HuH-7.5 (cell line): ENCODE measurements at regions not wholly inside any gene's neighbourhood (a gene's known extent, or its start where the extent isn't known, plus 50 kb on each side); places are given as distances from the start of the nearest gene placed in this dataset.
"Not testable (repeated sequence)": the region's sequence is repeated elsewhere in the genome, so short reads cannot be mapped to it uniquely, and the experiment has no call there.

Source experiments
- DNase-seq: peaks from one replicate; pipeline ENCODE4 v3.0.0; 2011; ENCODE audit warnings: low spot score

- no peak for DNase-seq
Measured at GRCh38 chr6:13874191-13874549, 50.6 kb upstream of the RNF182 start.

- DNase-seq = peak; percentile 58
Measured at GRCh38 chr6:13873288-13874190, 51.2 kb upstream of the RNF182 start.

DNA sequence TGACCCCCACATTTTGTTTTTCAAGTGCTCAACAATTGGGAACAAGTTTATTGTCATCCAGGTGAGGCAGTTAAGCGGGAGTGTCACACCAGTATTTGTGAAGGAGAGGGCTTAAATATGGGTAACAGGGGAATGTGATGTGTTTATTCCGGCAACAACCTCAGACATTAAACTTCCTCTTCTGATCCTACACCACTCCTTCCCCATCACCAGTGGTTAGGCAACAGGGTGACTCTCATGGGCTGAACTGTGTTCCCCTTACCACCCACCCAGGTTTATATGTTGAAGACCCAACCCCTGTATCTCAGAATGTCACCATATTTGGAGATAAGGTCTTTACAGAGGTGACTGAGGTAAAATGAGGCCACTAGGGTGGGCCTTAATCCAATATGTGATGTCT lies 52.1 kb upstream of the RNF182 start:
- no peak for DNase-seq

DNA sequence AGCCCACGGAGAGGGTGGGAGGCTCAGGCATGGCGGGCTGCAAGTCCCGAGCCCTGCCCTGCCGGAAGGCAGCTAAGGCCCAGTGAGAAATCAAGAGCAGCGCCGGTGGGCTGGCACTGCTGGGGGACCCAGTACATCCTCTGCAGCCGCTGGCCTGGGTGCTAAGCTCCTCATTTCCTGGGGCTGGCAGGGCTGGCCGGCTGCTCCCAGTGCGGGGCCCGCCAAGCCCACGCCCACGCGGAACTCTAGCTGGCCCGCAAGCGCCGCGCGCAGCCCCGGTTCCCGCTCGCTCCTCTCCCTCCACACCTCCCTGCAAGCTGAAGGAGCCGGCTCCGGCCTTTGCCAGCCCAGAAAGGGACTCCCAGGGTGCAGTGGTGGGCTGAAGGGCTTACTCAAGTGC lies 52.7 kb upstream of the RNF182 start:
- not testable (repeated sequence) for DNase-seq

GRCh38 chr6:13870214-13870830 lies 54.4 kb upstream of the RNF182 start:
- DNase-seq = no peak

DNA sequence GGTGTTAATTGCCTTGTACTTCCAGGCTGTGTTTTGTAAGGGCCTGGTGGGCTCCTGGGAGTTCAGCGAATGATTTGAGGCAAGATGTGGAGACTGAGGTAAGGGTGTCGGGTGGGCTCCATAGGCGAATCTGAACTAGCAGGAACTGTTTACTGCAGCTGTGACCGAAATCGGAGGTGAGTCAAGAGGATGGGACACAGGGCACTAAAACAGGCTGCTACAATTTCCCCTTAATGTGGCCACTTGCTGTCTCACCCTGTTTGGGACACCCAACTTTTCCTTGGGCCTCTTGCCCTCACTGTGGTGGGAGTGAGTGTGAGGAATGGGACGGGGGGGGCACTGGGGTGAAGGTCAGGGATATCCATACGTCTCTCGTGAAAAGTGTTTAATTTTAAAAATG lies 53.9 kb upstream of the MCUR1 start:
- no peak for DNase-seq

DNA sequence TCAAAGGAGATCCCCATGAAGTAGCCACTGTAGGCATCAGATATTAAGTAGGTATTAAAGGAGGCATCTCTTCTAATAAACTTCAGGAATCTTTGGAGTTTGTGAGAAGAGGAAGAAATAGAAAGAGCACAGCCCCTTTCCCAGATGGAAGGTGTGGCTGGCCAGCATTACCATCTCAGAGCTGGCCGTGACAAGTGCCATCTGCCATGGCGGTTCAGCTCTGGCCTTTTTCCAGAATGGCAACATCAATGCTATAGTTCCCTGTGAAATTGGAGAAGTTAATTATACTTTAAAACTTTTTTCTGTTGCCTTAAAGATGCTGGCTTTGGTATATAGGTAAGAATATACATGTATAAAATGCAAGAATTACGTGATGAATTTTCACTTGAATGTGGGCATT lies 51.9 kb upstream of the MCUR1 start:
- no peak for DNase-seq

DNA sequence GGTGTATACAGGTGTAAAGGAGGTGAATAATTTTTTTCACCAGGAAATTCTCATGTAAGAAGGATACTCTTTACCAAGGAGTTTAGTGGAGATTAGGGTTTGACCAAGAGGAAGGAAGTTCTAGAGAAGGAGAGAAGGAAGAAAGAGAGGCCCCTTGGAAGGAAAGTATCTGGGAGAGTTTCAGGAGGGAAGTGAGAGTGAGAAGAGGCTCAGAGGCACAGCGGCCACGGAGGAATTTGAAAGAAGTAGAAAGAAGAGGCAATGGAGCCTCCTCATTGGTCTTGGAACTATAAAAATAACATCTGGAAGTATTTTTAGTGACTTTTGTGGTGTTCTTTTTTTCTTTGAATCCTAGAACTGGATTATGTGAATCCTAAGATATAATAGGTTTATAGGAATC lies 50.8 kb upstream of the MCUR1 start:
- DNase-seq = no peak

- DNase-seq = not testable (repeated sequence)
Measured at GRCh38 chr6:13864669-13865068, 50.3 kb upstream of the MCUR1 start.
